Stimulated activated naive B cell treated with anti-CD40 and anti-IgM and Interleukin-4, amounts not matched to agents 10 μg/mL and 1 μg/mL and 100 μg/mL, for 72 hours (primary cell): ENCODE measurements at regions not wholly inside any gene's neighbourhood (a gene's known extent, or its start where the extent isn't known, plus 50 kb on each side); places are given as distances from the start of the nearest gene placed in this dataset.

Source experiments
- ATAC-seq, 2 donors: fragments of 150-1000 bp; cut with Tn5 transposase; replicated peaks; 2 replicates each; pipeline ENCODE4 v1.10.0; 2021; ENCODE audit warnings: moderate library complexity in 1 of 2
- DNase-seq: peaks from one replicate; pipeline ENCODE4 v3.0.0; 2021
- H3K27ac Mint-ChIP-seq: one replicate; pipeline ENCODE4 v1.8.0; 2022; ENCODE audit warnings: mild to moderate bottlenecking, mixed read lengths
- H3K27me3 Mint-ChIP-seq, 2 donors: one replicate each; pipeline ENCODE4 v1.8.0; 2022; ENCODE audit warnings: mixed read lengths in 2 of 2
- H3K36me3 Mint-ChIP-seq, 2 donors: one replicate each; pipeline ENCODE4 v1.8.0; 2022; ENCODE audit warnings: mixed read lengths in 2 of 2, mild to moderate bottlenecking in 1 of 2
- H3K4me1 Mint-ChIP-seq, 2 donors: one replicate each; pipeline ENCODE4 v1.8.0; 2022; ENCODE audit warnings: mixed read lengths in 2 of 2, mild to moderate bottlenecking in 1 of 2
- H3K4me3 Mint-ChIP-seq, 2 donors: one replicate each; pipeline ENCODE4 v1.8.0; 2022; ENCODE audit warnings: mild to moderate bottlenecking in 2 of 2, mixed read lengths in 2 of 2, moderate library complexity in 1 of 2
- H3K9me3 Mint-ChIP-seq, 2 donors: one replicate each; pipeline ENCODE4 v1.8.0; 2022; ENCODE audit warnings: mixed read lengths in 2 of 2, mild to moderate bottlenecking in 1 of 2

GRCh38 chr5:121701731-121702130, 150.0 kb upstream of the FTMT start:
- no peak overlapping the region for H3K4me3 Mint-ChIP-seq
- no peaks in the 10 kb centered on the region for H3K36me3 Mint-ChIP-seq
- H3K27ac Mint-ChIP-seq, result no peak overlapping the region
- DNase-seq (no peak), ATAC-seq (no peak)
- no peaks in the 10 kb centered on the region for H3K27me3 Mint-ChIP-seq
- no peaks in the 10 kb centered on the region for H3K9me3 Mint-ChIP-seq
- H3K4me1 Mint-ChIP-seq, result no peaks in the 10 kb centered on the region

DNA sequence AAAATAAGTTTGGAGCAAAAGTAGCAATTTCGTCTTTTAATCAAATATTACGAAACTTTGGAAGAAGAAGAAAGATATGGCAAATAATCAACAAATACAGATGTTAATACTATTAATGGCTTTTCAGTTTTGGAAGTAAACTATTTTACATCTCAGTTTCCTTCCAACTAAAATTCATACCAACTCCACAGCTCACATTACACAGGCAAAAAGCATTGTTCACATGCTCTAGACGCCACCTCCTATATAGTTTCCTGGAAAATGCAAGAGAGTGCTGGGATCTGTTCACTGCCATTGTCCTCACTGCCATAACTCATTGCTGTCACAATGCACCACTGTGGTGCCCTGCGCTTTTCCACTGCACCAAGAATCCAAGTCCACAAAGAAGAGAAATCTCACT, 149.0 kb upstream of the FTMT start:
- ATAC-seq, result no peak
- Mint-ChIP-seq H3K27ac (no peak overlapping the region), H3K36me3 (no peaks in the 10 kb centered on the region)

DNA sequence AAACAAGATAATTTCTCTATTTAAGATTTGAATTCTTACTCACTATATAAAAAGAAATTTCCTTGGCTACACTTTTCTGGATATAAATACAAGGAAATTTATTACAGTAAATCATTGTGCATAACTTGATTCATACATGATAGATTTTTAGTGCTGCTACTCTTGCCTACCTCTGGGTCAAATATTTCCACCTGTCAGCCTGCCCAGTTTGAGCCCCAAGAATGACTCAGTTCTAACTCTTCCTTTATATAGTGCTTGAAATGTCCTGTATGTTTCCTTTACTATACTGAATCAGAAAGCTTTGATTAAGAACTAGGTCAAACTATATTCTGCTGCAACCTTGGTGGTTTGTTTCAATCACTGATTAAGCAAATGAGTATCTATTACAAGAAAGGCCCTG, 147.4 kb upstream of the FTMT start:
- Mint-ChIP-seq H3K4me1 (no peaks in the 10 kb centered on the region), H3K9me3 (no peaks in the 10 kb centered on the region), H3K4me3 (no peak overlapping the region), H3K27ac (no peak overlapping the region), H3K27me3 (no peaks in the 10 kb centered on the region), H3K36me3 (no peaks in the 10 kb centered on the region)
- no peak for ATAC-seq
- DNase-seq, result no peak

More for the DNA sequence above, 149.0 kb upstream of the FTMT start:
- H3K4me1 Mint-ChIP-seq, result no peaks in the 10 kb centered on the region
- H3K9me3 Mint-ChIP-seq, result no peaks in the 10 kb centered on the region
- no peak overlapping the region for H3K4me3 Mint-ChIP-seq
- no peaks in the 10 kb centered on the region for H3K27me3 Mint-ChIP-seq
- DNase-seq, result no peak

- Mint-ChIP-seq H3K36me3 (no peaks in the 10 kb centered on the region), H3K27me3 (no peaks in the 10 kb centered on the region), H3K4me3 (no peak overlapping the region), H3K4me1 (no peaks in the 10 kb centered on the region), H3K27ac (no peak overlapping the region), H3K9me3 (no peaks in the 10 kb centered on the region)
- ATAC-seq (no peak), DNase-seq (no peak)
Measured at GRCh38 chr5:121706686-121707085, 145.0 kb upstream of the FTMT start.

DNA sequence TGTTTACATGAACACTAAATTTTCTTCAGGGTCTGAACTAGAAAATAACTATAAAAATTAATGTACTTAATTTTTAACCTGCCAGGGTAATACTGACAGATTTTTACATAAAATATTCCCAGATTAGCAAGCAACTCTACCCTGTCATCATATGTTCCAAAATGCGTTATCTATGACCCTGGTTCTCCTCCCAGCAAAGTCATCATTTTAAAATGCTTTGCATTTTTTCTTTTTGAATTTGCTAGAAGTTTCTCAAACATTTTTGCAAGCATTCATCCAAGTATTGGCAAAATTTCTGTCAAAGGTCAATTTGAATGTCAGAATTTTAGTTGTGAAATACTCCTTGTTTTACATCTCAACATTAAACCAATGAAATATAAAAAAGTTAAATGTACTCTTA, 144.5 kb upstream of the FTMT start:
- DNase-seq, result no peak
- Mint-ChIP-seq H3K4me1 (no peaks in the 10 kb centered on the region), H3K27me3 (no peaks in the 10 kb centered on the region), H3K4me3 (no peak overlapping the region), H3K27ac (no peak overlapping the region), H3K36me3 (no peaks in the 10 kb centered on the region), H3K9me3 (no peaks in the 10 kb centered on the region)
- ATAC-seq, result no peak

DNA sequence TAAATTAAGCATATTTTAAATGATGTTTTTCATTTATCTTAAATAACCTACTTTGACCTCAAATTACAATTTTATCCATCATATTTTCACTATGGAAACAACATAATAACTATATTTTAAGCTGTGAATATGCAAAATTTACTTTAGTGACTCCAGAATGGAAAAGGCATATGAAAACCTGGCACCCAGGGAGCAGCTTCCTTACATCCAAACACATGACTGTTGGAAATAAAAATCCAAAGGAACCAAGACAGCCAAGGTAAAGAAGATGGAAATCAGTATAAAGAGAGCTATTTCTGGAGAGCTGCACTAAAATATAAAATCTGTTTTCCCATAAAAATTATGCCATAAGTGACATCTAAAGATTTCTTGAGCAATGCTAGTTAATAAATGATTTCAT, 140.3 kb upstream of the FTMT start:
- H3K9me3 Mint-ChIP-seq, result peaks cover 3 to 11% of the 10 kb centered on the region in 2 donors

GRCh38 chr5:121719255-121719654, 132.4 kb upstream of the FTMT start:
- Mint-ChIP-seq H3K36me3 (no peaks in the 10 kb centered on the region), H3K27me3 (no peaks in the 10 kb centered on the region), H3K4me1 (no peaks in the 10 kb centered on the region), H3K4me3 (no peak overlapping the region), H3K9me3 (peaks cover 2 to 15% of the 10 kb centered on the region in 2 donors), H3K27ac (no peak overlapping the region)
- ATAC-seq, result no peak
- no peak for DNase-seq

More for the DNA sequence above, 140.3 kb upstream of the FTMT start:
- H3K4me1 Mint-ChIP-seq, result no peaks in the 10 kb centered on the region
- H3K27me3 Mint-ChIP-seq, result no peaks in the 10 kb centered on the region
- no peak overlapping the region for H3K4me3 Mint-ChIP-seq
- H3K36me3 Mint-ChIP-seq, result no peaks in the 10 kb centered on the region
- no peak for ATAC-seq
- H3K27ac Mint-ChIP-seq, result no peak overlapping the region
- DNase-seq, result no peak

GRCh38 chr5:121725450-121725849, 126.2 kb upstream of the FTMT start:
- no peaks in the 10 kb centered on the region for H3K36me3 Mint-ChIP-seq
- H3K4me3 Mint-ChIP-seq, result no peak overlapping the region
- H3K4me1 Mint-ChIP-seq, result no peaks in the 10 kb centered on the region
- ATAC-seq (no peak), DNase-seq (no peak)
- H3K9me3 Mint-ChIP-seq, result peaks cover 4 to 9% of the 10 kb centered on the region in 2 donors
- no peak overlapping the region for H3K27ac Mint-ChIP-seq
- no peaks in the 10 kb centered on the region for H3K27me3 Mint-ChIP-seq

DNA sequence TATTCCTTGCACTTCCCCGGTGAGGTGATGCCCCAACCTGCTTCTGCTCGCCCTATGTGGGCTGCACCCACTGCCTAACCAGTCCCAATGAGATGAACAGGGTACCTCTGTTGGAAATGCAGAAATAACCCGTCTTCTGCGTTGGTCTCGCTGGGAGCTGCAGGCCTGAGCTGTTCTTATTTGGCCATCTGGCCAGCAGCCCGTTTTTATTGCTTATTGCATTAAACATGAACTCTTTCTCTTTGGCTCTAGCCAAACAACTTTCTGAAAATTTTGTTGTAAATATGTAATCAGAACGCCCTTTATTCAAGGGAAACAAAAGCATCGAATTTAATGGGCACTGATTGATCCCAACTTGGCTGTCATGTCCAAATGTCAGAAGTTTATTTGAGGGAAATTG, 124.7 kb upstream of the FTMT start:
- DNase-seq (no peak), ATAC-seq (no peak)
- H3K4me3 Mint-ChIP-seq, result no peak overlapping the region
- no peak overlapping the region for H3K27ac Mint-ChIP-seq
- H3K9me3 Mint-ChIP-seq, result peaks cover 4% of the 10 kb centered on the region in 2 donors
- no peaks in the 10 kb centered on the region for H3K36me3 Mint-ChIP-seq
- H3K4me1 Mint-ChIP-seq, result no peaks in the 10 kb centered on the region
- H3K27me3 Mint-ChIP-seq, result no peaks in the 10 kb centered on the region

DNA sequence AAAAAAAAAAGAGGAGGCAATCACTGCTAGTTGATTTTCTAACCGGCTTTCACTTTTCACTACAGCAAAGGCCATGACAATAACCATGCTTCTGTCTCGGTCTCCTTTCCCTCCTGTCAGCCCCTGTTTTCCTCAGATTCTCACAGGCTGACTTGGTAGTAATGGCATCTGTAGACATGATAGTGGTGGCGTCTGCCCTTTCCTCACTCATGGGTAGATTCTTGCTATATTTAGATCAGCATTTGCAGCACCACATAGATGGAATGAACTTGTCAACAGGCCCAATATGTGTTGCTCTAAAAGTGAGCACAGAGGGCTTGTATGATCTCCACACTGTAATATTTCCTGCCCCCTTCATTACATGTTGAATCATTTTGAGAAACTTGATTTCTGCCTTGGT, 120.3 kb upstream of the FTMT start:
- Mint-ChIP-seq H3K27ac (no peak overlapping the region), H3K4me3 (no peak overlapping the region), H3K9me3 (no peaks in the 10 kb centered on the region), H3K36me3 (no peaks in the 10 kb centered on the region), H3K4me1 (no peaks in the 10 kb centered on the region), H3K27me3 (no peaks in the 10 kb centered on the region)
- ATAC-seq (no peak), DNase-seq (no peak)

GRCh38 chr5:121735618-121736017, 116.1 kb upstream of the FTMT start:
- H3K36me3 Mint-ChIP-seq, result no peaks in the 10 kb centered on the region
- H3K4me1 Mint-ChIP-seq, result no peaks in the 10 kb centered on the region
- no peak overlapping the region for H3K27ac Mint-ChIP-seq
- H3K9me3 Mint-ChIP-seq, result no peaks in the 10 kb centered on the region
- H3K4me3 Mint-ChIP-seq, result no peak overlapping the region
- H3K27me3 Mint-ChIP-seq, result no peaks in the 10 kb centered on the region
- ATAC-seq (no peak), DNase-seq (no peak)

DNA sequence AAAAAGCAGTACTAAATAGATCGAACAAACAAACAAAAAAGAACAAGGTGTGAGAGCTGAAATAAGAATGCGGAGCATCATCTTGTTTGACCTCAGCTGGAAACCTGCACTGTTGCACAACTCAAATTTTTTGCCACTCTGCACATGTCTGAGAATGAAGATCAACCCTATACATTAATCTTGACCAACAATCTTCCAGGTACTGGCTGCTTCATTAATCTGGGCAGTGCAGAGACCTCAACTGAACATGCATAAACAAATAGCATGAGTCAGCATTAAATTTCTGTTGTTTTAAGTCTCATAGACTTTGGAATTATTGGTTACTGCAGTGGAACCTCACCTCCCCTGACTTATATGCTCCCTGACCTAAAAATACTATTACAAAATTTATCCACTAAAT, 114.6 kb upstream of the FTMT start:
- H3K27me3 Mint-ChIP-seq, result no peaks in the 10 kb centered on the region
- H3K27ac Mint-ChIP-seq, result no peak overlapping the region
- no peak overlapping the region for H3K4me3 Mint-ChIP-seq
- no peaks in the 10 kb centered on the region for H3K9me3 Mint-ChIP-seq
- DNase-seq (no peak), ATAC-seq (no peak)
- no peaks in the 10 kb centered on the region for H3K36me3 Mint-ChIP-seq
- no peaks in the 10 kb centered on the region for H3K4me1 Mint-ChIP-seq

DNA sequence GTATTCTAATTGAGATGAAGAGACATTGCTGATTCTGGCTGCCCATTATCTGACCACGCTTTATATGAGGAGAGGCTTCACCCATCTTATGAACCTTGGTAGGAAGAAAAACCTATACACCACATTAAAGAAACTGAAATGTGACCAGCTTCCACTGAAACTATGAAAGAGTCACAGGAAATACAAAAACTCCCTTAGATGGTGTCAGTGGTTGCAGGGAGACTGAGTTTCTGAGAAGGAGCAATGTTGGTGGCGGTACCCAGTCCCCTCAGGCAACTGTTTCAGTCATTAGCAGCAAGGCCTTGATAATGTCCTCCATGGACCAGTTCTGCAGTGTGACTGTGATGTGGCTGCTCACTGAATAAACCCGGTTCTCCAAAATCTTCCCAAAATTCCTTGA, 110.5 kb upstream of the FTMT start:
- Mint-ChIP-seq H3K27me3 (no peaks in the 10 kb centered on the region), H3K36me3 (no peaks in the 10 kb centered on the region), H3K4me1 (no peaks in the 10 kb centered on the region), H3K4me3 (no peak overlapping the region), H3K9me3 (no peaks in the 10 kb centered on the region), H3K27ac (no peak overlapping the region)
- DNase-seq, result no peak
- ATAC-seq, result no peak

DNA sequence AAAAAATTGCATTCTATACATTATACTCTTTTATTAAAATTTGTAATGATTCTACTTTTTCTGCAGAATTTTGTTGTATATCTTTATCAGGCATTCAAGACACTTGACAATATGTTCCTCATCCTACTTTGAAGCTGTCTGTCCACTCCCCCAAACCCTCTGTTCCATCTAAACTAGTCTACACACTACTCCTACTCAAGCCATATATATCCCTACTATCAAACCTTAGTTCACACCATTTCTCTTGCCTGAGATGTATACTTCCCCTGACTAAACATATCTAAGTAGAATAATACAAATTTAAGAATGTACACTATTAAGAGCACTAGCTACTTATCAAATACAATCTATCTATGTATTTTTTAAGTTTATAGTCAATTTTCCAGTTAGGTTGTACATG, 107.1 kb upstream of the FTMT start:
- no peak overlapping the region for H3K4me3 Mint-ChIP-seq
- H3K27me3 Mint-ChIP-seq, result no peaks in the 10 kb centered on the region
- DNase-seq, result no peak
- no peaks in the 10 kb centered on the region for H3K9me3 Mint-ChIP-seq
- no peaks in the 10 kb centered on the region for H3K36me3 Mint-ChIP-seq
- no peaks in the 10 kb centered on the region for H3K4me1 Mint-ChIP-seq
- no peak overlapping the region for H3K27ac Mint-ChIP-seq
- ATAC-seq, result no peak

GRCh38 chr5:121745407-121745806, 106.3 kb upstream of the FTMT start:
- no peaks in the 10 kb centered on the region for H3K9me3 Mint-ChIP-seq
- H3K4me3 Mint-ChIP-seq, result no peak overlapping the region
- DNase-seq, result no peak
- H3K27me3 Mint-ChIP-seq, result no peaks in the 10 kb centered on the region
- no peaks in the 10 kb centered on the region for H3K36me3 Mint-ChIP-seq
- H3K27ac Mint-ChIP-seq, result no peak overlapping the region
- H3K4me1 Mint-ChIP-seq, result no peaks in the 10 kb centered on the region
- ATAC-seq, result no peak

DNA sequence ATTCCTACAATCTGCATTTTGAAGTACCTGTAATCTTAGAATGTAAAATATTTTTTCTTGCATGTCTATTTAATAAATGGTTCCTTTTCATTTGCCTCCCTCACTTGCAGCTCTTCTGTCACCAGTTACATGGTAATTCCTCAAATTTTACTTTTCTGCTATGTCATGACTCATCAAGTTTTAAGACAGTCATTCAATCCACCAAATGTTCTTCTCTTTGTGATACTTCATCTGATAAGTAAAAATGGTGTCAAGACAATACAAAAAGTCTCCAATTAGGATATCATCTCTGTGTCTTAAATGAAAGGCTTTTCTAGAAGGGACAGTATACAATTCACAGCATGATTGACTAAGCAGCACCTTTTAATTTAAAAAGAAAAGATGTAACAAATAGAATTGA, 104.9 kb upstream of the FTMT start:
- ATAC-seq (no peak), DNase-seq (no peak)
- Mint-ChIP-seq H3K27me3 (no peaks in the 10 kb centered on the region), H3K4me1 (no peaks in the 10 kb centered on the region), H3K4me3 (no peak overlapping the region), H3K27ac (no peak overlapping the region), H3K9me3 (no peaks in the 10 kb centered on the region), H3K36me3 (no peaks in the 10 kb centered on the region)
